IPS DF 6.9 (cell line): ENCODE measurements at regions not wholly inside any gene's neighbourhood (a gene's known extent, or its start where the extent isn't known, plus 50 kb on each side); places are given as distances from the start of the nearest gene placed in this dataset.

Experiments
- DNase-seq: peaks from one replicate; pipeline ENCODE4 v3.0.0-alpha.2; 2013; ENCODE audit warnings: low read depth, low spot score
- H3K27ac ChIP-seq: one replicate; pipeline ENCODE4 v1.5.1; 2013; ENCODE audit warnings: low read length, control low read depth
- H3K27me3 ChIP-seq: 2 replicates; pipeline ENCODE4 v1.6.1; 2013; ENCODE audit warnings: mild to moderate bottlenecking, low read length; ENCODE audit not compliant: control insufficient read depth, insufficient read depth
- H3K36me3 ChIP-seq: 2 replicates; pipeline ENCODE4 v1.6.1; 2013; ENCODE audit warnings: low read length; ENCODE audit not compliant: control insufficient read depth, insufficient read depth
- H3K4me1 ChIP-seq: 2 replicates; pipeline ENCODE4 v1.6.1; 2013; ENCODE audit warnings: low read length; ENCODE audit not compliant: control insufficient read depth, insufficient read depth
- H3K4me3 ChIP-seq: 2 replicates; pipeline ENCODE4 v1.5.1; 2013; ENCODE audit warnings: mild to moderate bottlenecking, low read length
- H3K9me3 ChIP-seq: 2 replicates; pipeline ENCODE4 v1.6.1; 2013; ENCODE audit warnings: low read length, inconsistent platforms; ENCODE audit not compliant: control insufficient read depth, insufficient read depth
- WGBS: extraction: QIAGEN DNeasy Blood & Tissue Kit; methylation state at CpG from one replicate; pipeline ENCODE4 v1.1.7; 2013; ENCODE audit warnings: mixed read lengths, missing lambda C conversion rate; ENCODE audit not compliant: insufficient read length, insufficient coverage; 5-methylcytosine and 5-hydroxymethylcytosine counted together

DNA sequence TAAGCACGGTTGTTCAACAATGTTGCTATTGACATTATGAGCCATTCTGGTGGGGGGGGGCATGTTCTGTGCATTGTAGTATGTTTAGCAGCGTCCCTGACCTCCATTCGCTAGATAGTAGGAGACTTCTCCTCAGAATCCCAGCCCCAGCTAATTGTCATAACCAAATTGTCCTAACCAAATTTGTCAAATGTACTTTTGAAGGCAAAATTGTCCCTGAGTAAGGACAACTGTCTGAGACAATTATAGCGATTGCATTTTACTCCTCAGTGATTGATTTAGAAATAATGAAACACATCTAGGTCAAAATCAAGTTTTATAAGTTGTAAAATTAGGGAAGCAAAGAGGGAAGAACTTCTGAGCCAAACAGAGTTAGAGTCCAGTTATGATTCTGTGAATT, 541.8 kb upstream of the CHORDC1 start:
- no peak for DNase-seq
- H3K27ac ChIP-seq = no peak overlapping the region
- no peaks in the 10 kb centered on the region for H3K27me3 ChIP-seq
- no peaks in the 10 kb centered on the region for H3K36me3 ChIP-seq
- no peaks in the 10 kb centered on the region for H3K9me3 ChIP-seq
- WGBS = no CpG with 5 or more reads among the region's 4 CpGs
- no peak overlapping the region for H3K4me3 ChIP-seq
- no peaks in the 10 kb centered on the region for H3K4me1 ChIP-seq

- no peaks in the 10 kb centered on the region for H3K9me3 ChIP-seq
- no CpG with 5 or more reads among the region's 4 CpGs for WGBS
- no peak overlapping the region for H3K27ac ChIP-seq
- DNase-seq = no peak
- no peak overlapping the region for H3K4me3 ChIP-seq
- no peaks in the 10 kb centered on the region for H3K36me3 ChIP-seq
- H3K4me1 ChIP-seq = no peaks in the 10 kb centered on the region
- H3K27me3 ChIP-seq = no peaks in the 10 kb centered on the region
Measured at GRCh38 chr11:90757849-90758494, 535.1 kb upstream of the CHORDC1 start.

- no peak overlapping the region for H3K27ac ChIP-seq
- no peaks in the 10 kb centered on the region for H3K9me3 ChIP-seq
- no peaks in the 10 kb centered on the region for H3K27me3 ChIP-seq
- no peaks in the 10 kb centered on the region for H3K36me3 ChIP-seq
- H3K4me3 ChIP-seq = no peak overlapping the region
- DNase-seq = no peak
- WGBS = 100% methylated on average over 1 of the region's 1 CpG
- no peaks in the 10 kb centered on the region for H3K4me1 ChIP-seq
Measured at GRCh38 chr11:90756617-90757016, 533.8 kb upstream of the CHORDC1 start.

DNA sequence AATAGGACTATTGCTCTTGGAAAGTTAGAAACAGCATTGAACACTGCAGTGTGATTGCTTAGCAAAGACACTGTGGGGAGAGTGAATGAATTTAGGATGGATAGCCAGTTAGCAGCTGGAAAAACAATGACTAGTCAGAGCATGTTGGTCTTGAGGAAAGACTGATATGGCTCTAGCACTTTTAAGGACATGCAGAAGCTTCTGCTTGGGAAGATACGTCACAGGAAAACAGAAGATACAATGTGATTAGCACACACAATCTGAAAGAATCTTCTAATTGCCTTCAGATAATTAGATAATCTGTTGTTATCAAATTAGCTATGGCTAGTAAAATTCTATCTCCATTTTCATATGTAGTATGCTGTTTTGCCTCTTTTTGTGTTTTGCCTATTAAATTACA, 530.7 kb upstream of the CHORDC1 start:
- no peak for DNase-seq

GRCh38 chr11:90747057-90747456, 524.2 kb upstream of the CHORDC1 start:
- H3K27me3 ChIP-seq = no peaks in the 10 kb centered on the region
- no peaks in the 10 kb centered on the region for H3K4me1 ChIP-seq
- no peak overlapping the region for H3K27ac ChIP-seq
- H3K9me3 ChIP-seq = no peaks in the 10 kb centered on the region; the same call in 1 of the 2 replicates
- WGBS = no CpG with 5 or more reads among the region's 2 CpGs
- no peak overlapping the region for H3K4me3 ChIP-seq
- no peaks in the 10 kb centered on the region for H3K36me3 ChIP-seq
- no peak for DNase-seq

More for the DNA sequence above, 530.7 kb upstream of the CHORDC1 start:
- H3K4me1 ChIP-seq = no peaks in the 10 kb centered on the region
- H3K36me3 ChIP-seq = no peaks in the 10 kb centered on the region
- no peaks in the 10 kb centered on the region for H3K27me3 ChIP-seq
- H3K27ac ChIP-seq = no peak overlapping the region
- H3K9me3 ChIP-seq = no peaks in the 10 kb centered on the region
- H3K4me3 ChIP-seq = no peak overlapping the region
- WGBS = no CpG with 5 or more reads among the region's 1 CpG

DNA sequence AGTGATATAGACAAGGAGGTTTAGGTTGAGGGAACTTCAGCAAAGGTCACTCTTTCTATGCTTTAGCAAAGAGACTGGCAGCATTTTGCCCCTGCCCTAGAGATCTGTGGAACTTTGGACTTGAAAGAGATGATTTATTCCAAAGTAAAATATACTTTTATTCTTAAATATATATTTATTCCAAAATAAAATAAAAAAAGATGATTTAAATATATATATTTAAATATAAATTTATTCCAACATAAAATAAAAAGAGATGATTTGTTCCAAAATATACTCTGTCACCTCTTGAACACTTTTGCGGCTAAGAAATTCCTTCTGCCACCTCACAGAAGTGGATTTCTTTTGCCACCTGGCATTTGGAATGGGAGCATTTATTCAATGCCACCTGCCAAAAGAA, 521.3 kb upstream of the CHORDC1 start:
- H3K9me3 ChIP-seq = no peaks in the 10 kb centered on the region; the same call in 1 of the 2 replicates
- no peak for DNase-seq
- H3K36me3 ChIP-seq = no peaks in the 10 kb centered on the region
- no peak overlapping the region for H3K4me3 ChIP-seq
- WGBS = no CpG with 5 or more reads among the region's 1 CpG
- no peaks in the 10 kb centered on the region for H3K4me1 ChIP-seq
- no peak overlapping the region for H3K27ac ChIP-seq
- H3K27me3 ChIP-seq = no peaks in the 10 kb centered on the region

DNA sequence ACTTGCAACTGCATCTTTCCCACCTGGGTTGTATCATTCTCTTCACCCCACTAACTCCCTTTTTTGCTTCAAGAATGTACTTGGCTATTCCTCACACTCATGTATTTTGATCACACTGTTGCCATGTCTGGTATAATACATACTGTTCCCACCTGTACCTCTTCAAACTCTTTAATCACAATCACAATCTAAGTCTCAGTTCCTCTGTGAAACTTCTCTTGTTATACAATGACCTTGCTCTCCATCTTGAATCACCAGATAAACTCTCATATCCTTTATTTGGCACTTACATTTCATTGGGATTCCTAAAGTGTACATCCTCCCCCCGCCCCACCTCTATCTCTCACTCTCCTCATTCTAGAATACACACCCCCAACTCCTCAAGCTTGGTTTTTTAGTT, 516.0 kb upstream of the CHORDC1 start:
- H3K36me3 ChIP-seq = no peaks in the 10 kb centered on the region
- no peak for DNase-seq
- WGBS = no CpG with 5 or more reads among the region's 1 CpG

GRCh38 chr11:90737444-90738050, 514.7 kb upstream of the CHORDC1 start:
- no peaks in the 10 kb centered on the region for H3K27me3 ChIP-seq
- H3K27ac ChIP-seq = no peak overlapping the region
- no peaks in the 10 kb centered on the region for H3K4me1 ChIP-seq
- WGBS = no CpG with 5 or more reads among the region's 1 CpG
- no peak overlapping the region for H3K4me3 ChIP-seq
- no peaks in the 10 kb centered on the region for H3K36me3 ChIP-seq
- DNase-seq = no peak
- no peaks in the 10 kb centered on the region for H3K9me3 ChIP-seq

More for the DNA sequence above, 516.0 kb upstream of the CHORDC1 start:
- H3K27me3 ChIP-seq = no peaks in the 10 kb centered on the region
- no peaks in the 10 kb centered on the region for H3K9me3 ChIP-seq
- H3K27ac ChIP-seq = no peak overlapping the region
- no peak overlapping the region for H3K4me3 ChIP-seq
- H3K4me1 ChIP-seq = no peaks in the 10 kb centered on the region

- H3K36me3 ChIP-seq = no peaks in the 10 kb centered on the region
- WGBS = no CpG with 5 or more reads among the region's 2 CpGs
- H3K4me1 ChIP-seq = no peaks in the 10 kb centered on the region
- H3K9me3 ChIP-seq = no peaks in the 10 kb centered on the region
- no peak overlapping the region for H3K27ac ChIP-seq
- no peak overlapping the region for H3K4me3 ChIP-seq
- H3K27me3 ChIP-seq = no peaks in the 10 kb centered on the region
- no peak for DNase-seq
Measured at GRCh38 chr11:90732486-90732885, 509.6 kb upstream of the CHORDC1 start.

GRCh38 chr11:90723475-90723874, 500.6 kb upstream of the CHORDC1 start:
- WGBS = no CpG with 5 or more reads among the region's 3 CpGs
- Histone ChIP-seq H3K36me3 (no peaks in the 10 kb centered on the region), H3K27me3 (no peaks in the 10 kb centered on the region), H3K4me1 (no peaks in the 10 kb centered on the region), H3K9me3 (no peaks in the 10 kb centered on the region), H3K27ac (no peak overlapping the region), H3K4me3 (no peak overlapping the region)
- DNase-seq = no peak
